WTC11 (cell line): ENCODE measurements at regions not wholly inside any gene's neighbourhood (a gene's known extent, or its start where the extent isn't known, plus 50 kb on each side); places are given as distances from the start of the nearest gene placed in this dataset.

Source experiments
- ATF2 ChIP-seq: sonication (generic); formaldehyde crosslinking; IDR thresholded peaks from 2 replicates; pipeline ENCODE4 v1.8.1; 2022; ENCODE audit warnings: low read depth, missing genetic modification reagents, borderline replicate concordance
- CREB1 ChIP-seq: sonication (generic); formaldehyde crosslinking; IDR thresholded peaks from 2 replicates; pipeline ENCODE4 v1.8.0; 2023; ENCODE audit warnings: mild to moderate bottlenecking, missing genetic modification reagents
- CTCF ChIP-seq: fragments of 200-600 bp; IDR thresholded peaks from 2 replicates; pipeline ENCODE4 v1.8.0; 2022; ENCODE audit warnings: antibody characterized with exemption
- ESRRA ChIP-seq: sonication (generic); formaldehyde crosslinking; IDR thresholded peaks from 2 replicates; pipeline ENCODE4 v1.8.1; 2022; ENCODE audit warnings: mild to moderate bottlenecking, missing genetic modification reagents, borderline replicate concordance
- ETV6 ChIP-seq: sonication (generic); formaldehyde crosslinking; IDR thresholded peaks from 2 replicates; pipeline ENCODE4 v1.8.1; 2022; ENCODE audit warnings: mild to moderate bottlenecking, missing genetic modification reagents
- HMGXB4 ChIP-seq: sonication (generic); formaldehyde crosslinking; IDR thresholded peaks from 2 replicates; pipeline ENCODE4 v1.8.1; 2023; ENCODE audit warnings: mild to moderate bottlenecking, moderate library complexity, missing genetic modification reagents
- NFYB ChIP-seq: sonication (generic); formaldehyde crosslinking; conservative IDR thresholded peaks from 2 replicates; pipeline ENCODE4 v1.8.0; 2022; ENCODE audit warnings: low read depth, missing genetic modification reagents
- NR3C1 ChIP-seq: sonication (generic); formaldehyde crosslinking; conservative IDR thresholded peaks from 2 replicates; pipeline ENCODE4 v1.8.1; 2023; ENCODE audit warnings: low read depth, mild to moderate bottlenecking, missing genetic modification reagents
- TP53 ChIP-seq: sonication (generic); formaldehyde crosslinking; IDR thresholded peaks from 2 replicates; pipeline ENCODE4 v1.8.1; 2023; ENCODE audit warnings: mild to moderate bottlenecking, missing genetic modification reagents
- USF1 ChIP-seq: sonication (generic); formaldehyde crosslinking; IDR thresholded peaks from 2 replicates; pipeline ENCODE4 v1.8.0; 2022; ENCODE audit warnings: mild to moderate bottlenecking, missing genetic modification reagents
- USF2 ChIP-seq: sonication (generic); formaldehyde crosslinking; IDR thresholded peaks from 2 replicates; pipeline ENCODE4 v1.8.1; 2023; ENCODE audit warnings: mild to moderate bottlenecking, missing genetic modification reagents, moderate library complexity
- ZNF138 ChIP-seq: sonication (generic); formaldehyde crosslinking; conservative IDR thresholded peaks from 2 replicates; pipeline ENCODE4 v1.8.1; 2022; ENCODE audit warnings: mild to moderate bottlenecking, moderate library complexity, missing genetic modification reagents
- ZNF512 ChIP-seq: sonication (generic); formaldehyde crosslinking; IDR thresholded peaks from 2 replicates; pipeline ENCODE4 v1.8.1; 2022; ENCODE audit warnings: missing genetic modification reagents, borderline replicate concordance

GRCh38 chr11:109106151-109106906 lies 315.7 kb upstream of the C11orf87 start:
- no peak for TF ChIP-seq CTCF
- TF ChIP-seq ZNF138 (CRISPR knock-in tag) = no peak
- no peak for TF ChIP-seq CREB1
- TF ChIP-seq USF1 (CRISPR knock-in tag) = no peak
- no peak for TF ChIP-seq HMGXB4 (CRISPR knock-in tag)
- no peak for TF ChIP-seq USF2 (CRISPR knock-in tag)
- TF ChIP-seq NFYB (CRISPR knock-in tag) = no peak
- TF ChIP-seq ATF2 = no peak
- no peak for TF ChIP-seq TP53 (CRISPR knock-in tag)
- TF ChIP-seq ETV6 (CRISPR knock-in tag) = no peak
- TF ChIP-seq ESRRA (CRISPR knock-in tag) = no peak
- no peak for TF ChIP-seq NR3C1
- no peak for TF ChIP-seq ZNF512 (CRISPR knock-in tag)
